ENCODE measurements at regions not wholly inside any gene's neighbourhood (a gene's known extent, or its start where the extent isn't known, plus 50 kb on each side); places are given as distances from the start of the nearest gene placed in this dataset.

- no peak for TF ChIP-seq EHMT2 (IDR thresholded peaks at IDR 0.05; ENCODE audit: low read depth)
- TF ChIP-seq ATOH8 (CRISPR knock-in tag; IDR thresholded peaks at IDR 0.05; ENCODE audit: low read depth), result no peak
- no peak for TF ChIP-seq CEBPB (IDR thresholded peaks at IDR 0.05)
- TF ChIP-seq MAFK (IDR thresholded peaks at IDR 0.05; ENCODE audit: partially characterized antibody), result no peak
- TF ChIP-seq ZC3H11A (IDR thresholded peaks at IDR 0.05), result no peak
Measured at GRCh38 chr2:5520463-5520972, 171.7 kb upstream of the SOX11 start (continued).

GRCh38 chr2:5521461-5521860 is 170.7 kb upstream of the SOX11 start:
- Histone ChIP-seq H3K4me3 (no peak overlapping the region), H3K4me1 (no peaks in the 10 kb centered on the region), H3K4me2 (no peak overlapping the region), H3K27ac (no peak overlapping the region), H3K9me3 (no peaks in the 10 kb centered on the region)
- 2% methylated on average over 7 of the region's 7 CpGs for WGBS (ENCODE audit: missing lambda C conversion rate)
- DNase-seq (ENCODE audit: low read depth in 1 of 2, low spot score in 1 of 2) (no peak), ATAC-seq (no peak), FAIRE-seq (no peak)
- ChIA-PET CTCF (no interaction called here), POLR2A (no interaction called here)
- TF ChIP-seq MAFK (IDR thresholded peaks at IDR 0.05; ENCODE audit: partially characterized antibody) (peak; percentile 31), RFX5 (IDR thresholded peaks at IDR 0.05) (no peak)

GRCh38 chr2:5524551-5524950 is 167.6 kb upstream of the SOX11 start:
- CTCF ChIA-PET, result no interaction called here
- 0 out of 3 replicates have a peak, but pooled peaks cover 3% of the 10 kb centered on the region for H3K9me3 ChIP-seq
- 7% methylated on average over 1 of the region's 1 CpG for WGBS (ENCODE audit: missing lambda C conversion rate)
- ATAC-seq, result no peak
- H3K4me1 ChIP-seq, result no peaks in the 10 kb centered on the region
- H3K4me2 ChIP-seq, result no peak overlapping the region
- no peak for DNase-seq (ENCODE audit: low read depth in 1 of 2, low spot score in 1 of 2)
- no peak overlapping the region for H3K27ac ChIP-seq
- no peak overlapping the region for H3K4me3 ChIP-seq
- POLR2A ChIA-PET, result no interaction called here
- no peak for FAIRE-seq
- TF ChIP-seq FOXS1 (CRISPR knock-in tag; IDR thresholded peaks at IDR 0.05) (no peak), CHD2 (IDR thresholded peaks at IDR 0.05; ENCODE audit: low read length, partially characterized antibody) (no peak), ZSCAN20 (CRISPR knock-in tag; IDR thresholded peaks at IDR 0.05) (no peak), ZNF302 (CRISPR knock-in tag; IDR thresholded peaks at IDR 0.05) (no peak), KDM5A (IDR thresholded peaks at IDR 0.05) (no peak), EHMT2 (IDR thresholded peaks at IDR 0.05; ENCODE audit: low read depth) (no peak), FOSB (CRISPR knock-in tag; IDR thresholded peaks at IDR 0.05) (no peak), SREBF2 (IDR thresholded peaks at IDR 0.05) (no peak), HOXB13 (CRISPR knock-in tag; IDR thresholded peaks at IDR 0.05; ENCODE audit: low read depth) (no peak), EP300 (IDR thresholded peaks at IDR 0.05) (no peak), ATOH8 (CRISPR knock-in tag; IDR thresholded peaks at IDR 0.05; ENCODE audit: low read depth) (no peak), HDAC2 (IDR thresholded peaks at IDR 0.05) (no peak), MAZ (IDR thresholded peaks at IDR 0.05; ENCODE audit: borderline replicate concordance, low read depth, low read length) (no peak), CBX2 (IDR thresholded peaks at IDR 0.05; ENCODE audit: borderline replicate concordance, low read depth) (no peak)

- no peak overlapping the region for H3K4me3 ChIP-seq
- ATAC-seq, result no peak
- H3K9me3 ChIP-seq, result 0 out of 3 replicates have a peak, but pooled peaks cover 3% of the 10 kb centered on the region
- no peak for DNase-seq (ENCODE audit: low read depth in 1 of 2, low spot score in 1 of 2)
- H3K27ac ChIP-seq, result no peak overlapping the region
- TF ChIP-seq POLR2AphosphoS2 (conservative IDR thresholded peaks at IDR 0.05; ENCODE audit: low read length), result no peak
- no peak for TF ChIP-seq HDAC2 (IDR thresholded peaks at IDR 0.05)
- no peak for TF ChIP-seq CTCF (IDR thresholded peaks at IDR 0.05)
- no peak for TF ChIP-seq CHD4 (IDR thresholded peaks at IDR 0.05; ENCODE audit: borderline replicate concordance)
- TF ChIP-seq RFX5 (IDR thresholded peaks at IDR 0.05), result no peak
- TF ChIP-seq HOXA7 (CRISPR knock-in tag; IDR thresholded peaks at IDR 0.05), result no peak
- TF ChIP-seq FOXS1 (CRISPR knock-in tag; IDR thresholded peaks at IDR 0.05), result no peak
- H3K4me1 ChIP-seq, result no peaks in the 10 kb centered on the region
- WGBS (ENCODE audit: missing lambda C conversion rate), result 35% methylated on average over 8 of the region's 8 CpGs
- CTCF ChIA-PET, result no interaction called here
- POLR2A ChIA-PET, result no interaction called here
- H3K4me2 ChIP-seq, result no peak overlapping the region
- FAIRE-seq, result no peak
Measured at GRCh38 chr2:5528706-5529105, 163.5 kb upstream of the SOX11 start.
